ENCODE measurements at regions not wholly inside any gene's neighbourhood (a gene's known extent, or its start where the extent isn't known, plus 50 kb on each side); places are given as distances from the start of the nearest gene placed in this dataset.

DNA sequence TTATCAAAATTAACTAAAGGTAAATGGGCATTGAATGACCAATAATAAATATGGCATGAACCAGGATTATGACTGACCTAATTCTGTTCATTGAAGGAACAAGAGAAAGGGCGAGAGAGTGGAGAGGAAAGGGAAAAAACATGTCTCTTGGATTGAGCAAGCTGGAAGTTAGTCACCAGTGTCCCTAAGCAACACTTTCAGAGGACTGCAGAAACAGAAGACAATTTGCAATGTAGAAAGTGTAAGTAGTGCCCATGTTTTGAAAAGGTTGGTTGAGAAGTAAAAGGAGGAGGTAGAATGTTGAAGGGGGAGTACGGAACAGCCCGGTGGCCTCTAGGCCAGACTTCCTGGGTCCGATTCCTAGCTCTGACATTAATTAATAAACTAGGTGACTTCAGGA, 94.6 kb downstream of the FAS start:
- FAIRE-seq, result no peak
- Histone ChIP-seq H3K4me1 (ENCODE audit: control insufficient read depth, extremely low read depth, insufficient read depth, low read length) (peaks cover 15% of the 10 kb centered on the region), H4K20me1 (replicated peaks; ENCODE audit: control insufficient read depth, extremely low read depth, insufficient read depth, low read length) (no peaks in the 10 kb centered on the region), H3K9me1 (replicated peaks; ENCODE audit: control insufficient read depth, extremely low read depth, insufficient read depth, low read length) (no peaks in the 10 kb centered on the region), H3K27ac (ENCODE audit: insufficient read depth, low read depth, low read length) (no peak overlapping the region), H3K4me3 (replicated peaks in 1 of 3; ENCODE audit: insufficient read depth in 1 of 3, low read depth in 1 of 3, low read length in 3 of 3) (no peak overlapping the region), H3K79me2 (ENCODE audit: control insufficient read depth, insufficient read depth, low read length) (no peaks in the 10 kb centered on the region), H3K36me3 (ENCODE audit: control insufficient read depth in 2 of 2, extremely low read depth in 1 of 2, insufficient read depth in 2 of 2, low read length in 2 of 2) (no peaks in the 10 kb centered on the region), H3K9ac (replicated peaks; ENCODE audit: extremely low read depth, insufficient read depth, low read length) (no peak overlapping the region), H3K9me3 (replicated peaks; ENCODE audit: control insufficient read depth, insufficient read depth, low read length) (no peaks in the 10 kb centered on the region), H3K4me2 (ENCODE audit: insufficient read depth, low read length) (no peak overlapping the region), H2AFZ (ENCODE audit: low read depth, low read length) (no peak overlapping the region), H3K27me3 (ENCODE audit: control insufficient read depth in 2 of 2, insufficient read depth in 2 of 2, low read length in 2 of 2) (no peaks in the 10 kb centered on the region)
- dilution Hi-C loops (cut with MboI; ENCODE audit: extremely low pct_ligation_motif_present, low sequenced_read_pairs), result no loop called here
- CTCF ChIA-PET, result no interaction called here
- intact Hi-C loops (cut with micrococcal nuclease), result no loop called here
- TF ChIP-seq, protein P1, sequence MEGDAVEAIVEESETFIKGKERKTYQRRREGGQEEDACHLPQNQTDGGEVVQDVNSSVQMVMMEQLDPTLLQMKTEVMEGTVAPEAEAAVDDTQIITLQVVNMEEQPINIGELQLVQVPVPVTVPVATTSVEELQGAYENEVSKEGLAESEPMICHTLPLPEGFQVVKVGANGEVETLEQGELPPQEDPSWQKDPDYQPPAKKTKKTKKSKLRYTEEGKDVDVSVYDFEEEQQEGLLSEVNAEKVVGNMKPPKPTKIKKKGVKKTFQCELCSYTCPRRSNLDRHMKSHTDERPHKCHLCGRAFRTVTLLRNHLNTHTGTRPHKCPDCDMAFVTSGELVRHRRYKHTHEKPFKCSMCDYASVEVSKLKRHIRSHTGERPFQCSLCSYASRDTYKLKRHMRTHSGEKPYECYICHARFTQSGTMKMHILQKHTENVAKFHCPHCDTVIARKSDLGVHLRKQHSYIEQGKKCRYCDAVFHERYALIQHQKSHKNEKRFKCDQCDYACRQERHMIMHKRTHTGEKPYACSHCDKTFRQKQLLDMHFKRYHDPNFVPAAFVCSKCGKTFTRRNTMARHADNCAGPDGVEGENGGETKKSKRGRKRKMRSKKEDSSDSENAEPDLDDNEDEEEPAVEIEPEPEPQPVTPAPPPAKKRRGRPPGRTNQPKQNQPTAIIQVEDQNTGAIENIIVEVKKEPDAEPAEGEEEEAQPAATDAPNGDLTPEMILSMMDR (IDR thresholded peaks at IDR 0.05; ENCODE audit: extremely low read depth in 1 of 2, insufficient read depth in 1 of 2, low read depth in 1 of 2, low read length in 2 of 2), result no peak
- TF ChIP-seq MAX (IDR thresholded peaks at IDR 0.05; ENCODE audit: insufficient read depth, insufficient read length), result no peak
- TF ChIP-seq POLR2AphosphoS5 (IDR thresholded peaks at IDR 0.05; ENCODE audit: insufficient read depth, low read depth, low read length), result no peak
- no peak for TF ChIP-seq POLR2A (IDR thresholded peaks at IDR 0.05; ENCODE audit: low read depth, low read length)
- TF ChIP-seq GATA2 (IDR thresholded peaks at IDR 0.05; ENCODE audit: insufficient read depth, insufficient read length, low read depth, low read length), result no peak
- no peak for TF ChIP-seq FOS (IDR thresholded peaks at IDR 0.05; ENCODE audit: borderline replicate concordance, insufficient read depth, low read length)
- TF ChIP-seq EZH2 (IDR thresholded peaks at IDR 0.05; ENCODE audit: borderline replicate concordance, low read depth, low read length, severe bottlenecking), result no peak
- TF ChIP-seq JUN (IDR thresholded peaks at IDR 0.05; ENCODE audit: borderline replicate concordance, insufficient read depth, insufficient read length, low read depth), result no peak
- TF ChIP-seq MYC (IDR thresholded peaks at IDR 0.05; ENCODE audit: low read depth, low read length), result no peak
- DNase-seq (ENCODE audit: low read depth, low spot score), result no peak
- BruUV-seq (replicated peaks), result no TSS peak
- POLR2A ChIA-PET, result no interaction called here
